ENCODE measurements at regions not wholly inside any gene's neighbourhood (a gene's known extent, or its start where the extent isn't known, plus 50 kb on each side); places are given as distances from the start of the nearest gene placed in this dataset.
A peak's percentile ranks its signal among the peaks of the same experiment; 100 is the strongest.

DNA sequence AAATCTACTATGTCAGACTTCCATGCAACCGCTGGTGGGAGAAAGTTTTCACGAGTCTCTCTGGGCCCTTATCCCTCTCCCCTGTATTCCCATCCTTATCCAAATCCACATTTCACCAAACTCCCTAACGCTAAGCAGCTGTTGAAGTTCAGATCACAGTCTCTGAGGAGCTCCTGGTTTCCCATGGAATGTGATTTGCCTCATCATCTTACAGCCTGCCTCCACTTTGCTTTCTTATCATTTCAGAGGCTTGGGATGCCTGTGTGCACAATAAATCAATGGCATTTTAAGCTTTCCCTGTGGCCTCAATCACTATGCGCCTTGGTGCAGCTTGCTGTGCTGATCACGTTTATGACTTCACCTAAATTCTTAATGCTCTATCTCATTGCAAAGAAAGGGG, 352.4 kb upstream of the FAT3 start:
- no peak for DNase-seq (ENCODE audit: low read depth in 4 of 4, low spot score in 3 of 4)

DNA sequence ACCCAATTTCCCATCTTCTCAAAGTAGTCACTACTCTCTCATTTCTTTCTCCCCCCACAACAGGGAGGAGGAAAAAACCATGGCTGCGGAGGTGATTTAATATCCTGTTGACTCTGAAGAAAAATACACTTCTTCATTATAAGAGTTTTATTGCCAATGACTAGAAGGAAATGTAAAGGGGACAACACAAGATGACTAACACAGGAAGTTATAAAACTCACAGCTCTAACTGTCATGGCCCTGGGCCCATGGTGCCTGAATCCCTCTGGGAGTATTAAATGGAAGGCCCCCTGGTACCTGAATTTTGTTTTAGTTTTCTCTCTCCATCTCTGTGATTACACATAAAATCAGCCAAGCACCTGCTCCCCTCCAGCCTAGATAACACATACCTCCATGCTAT, 352.8 kb upstream of the FAT3 start:
- no peak for DNase-seq (ENCODE audit: low read depth in 4 of 4, low spot score in 3 of 4)

DNA sequence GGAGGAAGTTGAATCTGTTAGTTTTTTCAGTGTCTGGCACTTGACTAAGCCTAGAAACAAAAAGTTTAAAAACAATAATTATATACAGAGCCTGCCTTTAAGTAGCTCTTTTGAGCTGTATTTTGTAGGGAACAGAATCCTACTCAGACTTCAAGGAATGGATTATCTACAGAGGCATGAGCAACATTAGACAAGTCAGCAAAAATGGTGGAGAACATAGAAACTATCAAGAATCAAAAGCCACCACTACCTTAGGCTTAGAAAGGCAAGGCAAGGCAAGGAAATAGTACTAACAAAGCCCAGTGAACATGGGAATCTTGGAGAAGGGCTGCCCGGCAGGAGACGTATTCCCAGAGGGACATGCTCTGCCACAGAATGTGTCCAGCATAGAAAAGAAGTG, 353.6 kb upstream of the FAT3 start:
- no peak for DNase-seq (ENCODE audit: low read depth in 4 of 4, low spot score in 3 of 4)

DNA sequence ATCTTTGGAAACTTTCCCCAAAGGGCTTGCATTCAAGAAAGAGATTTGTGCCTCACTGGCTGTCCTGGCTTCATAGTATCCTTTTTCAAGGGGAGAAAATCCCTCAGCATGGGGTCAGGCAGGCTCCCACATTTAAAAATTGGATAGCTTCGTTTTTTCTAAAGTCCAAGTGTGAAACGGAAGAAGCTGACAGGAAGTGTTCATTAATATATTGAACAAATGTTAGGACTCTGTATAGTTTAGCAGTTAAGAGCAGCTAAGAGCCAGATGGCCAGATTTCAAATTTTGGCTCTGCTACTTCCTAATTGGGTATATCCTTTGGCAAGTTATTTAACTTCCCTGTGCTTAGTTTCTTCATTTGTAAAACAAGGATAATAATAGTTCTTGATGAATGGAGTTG, 354.9 kb upstream of the FAT3 start:
- no peak for DNase-seq (ENCODE audit: low read depth in 4 of 4, low spot score in 3 of 4)

DNA sequence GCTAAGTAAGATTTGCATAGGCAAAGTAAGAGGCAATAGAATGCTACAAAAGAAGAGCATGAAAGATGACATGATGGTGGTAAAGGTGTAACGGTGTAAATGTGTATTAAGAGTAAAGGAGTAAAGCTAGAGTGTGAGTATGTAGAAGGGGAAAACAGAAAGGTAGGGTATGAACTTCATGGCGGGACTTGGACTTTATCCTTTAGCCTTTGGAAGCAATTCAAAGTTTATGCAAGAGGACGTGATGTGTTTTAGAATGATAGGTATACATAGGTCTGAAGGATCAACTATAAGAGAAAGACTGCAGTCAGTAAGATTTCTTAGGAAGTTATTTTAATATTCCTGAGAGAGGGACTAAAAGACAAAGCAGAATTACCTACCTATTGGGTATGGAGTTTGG, 358.0 kb upstream of the FAT3 start:
- DNase-seq (ENCODE audit: low read depth in 4 of 4, low spot score in 3 of 4) = no peak

DNA sequence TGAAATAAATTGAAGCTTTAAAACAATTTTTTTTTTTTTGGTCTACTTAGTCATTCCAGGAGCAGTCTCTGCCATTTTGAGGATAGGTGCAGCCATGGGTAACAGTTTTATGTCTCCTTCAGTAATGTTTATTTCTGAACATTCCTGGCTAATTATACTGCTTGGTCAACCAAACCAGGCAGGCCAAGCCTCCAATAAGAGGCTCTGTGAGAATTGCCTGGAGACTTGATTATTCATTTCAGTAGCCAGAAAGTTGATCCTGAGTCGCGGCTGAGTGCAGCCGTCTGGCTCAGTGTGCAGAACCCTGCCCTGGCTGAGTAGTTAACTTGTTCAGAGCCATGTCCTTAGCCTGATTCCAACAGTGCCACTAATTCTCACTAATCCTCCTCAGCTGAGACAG, 364.0 kb upstream of the FAT3 start:
- peak in 1 of 4 donors; percentile 29 for DNase-seq (ENCODE audit: low read depth in 4 of 4, low spot score in 3 of 4)

DNA sequence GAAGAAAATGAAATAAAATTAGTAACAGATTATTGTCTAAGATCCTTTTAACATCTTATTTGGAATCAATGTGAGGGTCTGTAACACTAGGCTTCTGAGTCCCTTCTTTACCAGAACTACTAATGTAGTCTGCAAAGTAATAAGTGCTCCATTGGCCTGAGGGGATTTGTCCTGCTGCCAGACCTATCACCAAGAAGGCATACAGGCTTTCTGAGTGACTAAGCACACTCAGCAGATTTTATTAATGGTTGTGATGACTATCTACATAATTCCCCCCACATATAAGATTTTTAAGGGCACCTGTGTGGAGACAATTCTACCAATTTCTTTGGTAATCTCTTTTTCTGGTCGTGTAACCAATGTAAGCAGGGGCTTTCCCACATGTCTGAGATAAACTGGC, 365.0 kb upstream of the FAT3 start:
- DNase-seq (ENCODE audit: low read depth in 4 of 4, low spot score in 3 of 4) = no peak

DNA sequence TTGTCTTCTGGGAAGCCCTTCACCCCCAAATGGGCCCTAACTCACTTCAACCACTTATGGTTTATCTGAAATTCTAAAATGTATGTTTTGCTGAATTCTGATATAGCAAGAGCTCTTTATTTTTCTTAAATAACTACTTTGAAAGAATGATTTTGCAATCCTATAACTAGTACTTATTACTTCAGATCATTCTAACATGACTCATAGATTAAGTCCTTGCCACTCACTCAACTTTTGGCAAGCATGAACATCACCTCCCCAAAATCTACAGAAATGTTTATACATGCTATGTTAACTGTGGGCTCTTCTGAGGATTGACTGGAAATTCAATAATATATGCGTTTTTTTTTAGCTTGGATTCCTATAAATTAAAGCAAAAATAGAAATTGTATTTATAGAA, 367.4 kb upstream of the FAT3 start:
- DNase-seq (ENCODE audit: low read depth in 4 of 4, low spot score in 3 of 4) = no peak

DNA sequence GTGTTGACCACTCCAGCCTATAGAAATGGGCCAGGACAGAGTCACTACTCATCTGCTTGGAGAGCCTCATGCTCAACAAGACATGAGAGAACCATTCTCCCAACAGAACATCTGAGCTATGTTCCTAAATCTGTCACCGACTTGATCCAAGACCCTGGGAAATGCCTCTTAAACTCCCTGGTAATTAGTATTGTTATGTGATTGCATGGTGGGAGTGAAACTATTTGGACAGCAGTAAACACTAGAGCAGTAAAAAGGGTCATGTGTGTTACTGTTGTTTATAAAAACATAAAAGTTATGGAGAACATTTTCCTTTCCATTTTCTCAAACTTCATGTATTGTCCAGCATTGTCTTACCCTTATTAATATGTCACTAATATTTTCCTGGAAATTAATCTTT, 369.8 kb upstream of the FAT3 start:
- DNase-seq (ENCODE audit: low read depth in 4 of 4, low spot score in 3 of 4) = no peak

DNA sequence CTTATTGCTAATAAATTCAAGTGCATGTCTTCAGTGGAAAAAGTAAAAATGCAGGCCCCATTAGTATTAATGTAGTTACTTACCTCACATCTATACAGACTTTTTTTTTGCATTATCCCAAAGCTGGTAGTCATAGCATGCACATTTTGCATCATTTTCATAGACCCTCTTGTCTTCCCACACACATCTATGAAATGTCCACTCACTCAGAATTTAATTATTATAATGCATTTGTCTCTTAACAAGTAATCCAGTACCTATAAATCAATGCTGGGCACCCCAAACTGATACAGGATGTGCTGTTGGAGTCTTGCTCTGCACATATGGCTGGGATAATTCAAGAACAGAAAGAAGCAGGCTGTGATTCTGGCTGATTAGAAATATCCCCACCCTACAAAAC, 370.4 kb upstream of the FAT3 start:
- no peak for DNase-seq (ENCODE audit: low read depth in 4 of 4, low spot score in 3 of 4)

DNA sequence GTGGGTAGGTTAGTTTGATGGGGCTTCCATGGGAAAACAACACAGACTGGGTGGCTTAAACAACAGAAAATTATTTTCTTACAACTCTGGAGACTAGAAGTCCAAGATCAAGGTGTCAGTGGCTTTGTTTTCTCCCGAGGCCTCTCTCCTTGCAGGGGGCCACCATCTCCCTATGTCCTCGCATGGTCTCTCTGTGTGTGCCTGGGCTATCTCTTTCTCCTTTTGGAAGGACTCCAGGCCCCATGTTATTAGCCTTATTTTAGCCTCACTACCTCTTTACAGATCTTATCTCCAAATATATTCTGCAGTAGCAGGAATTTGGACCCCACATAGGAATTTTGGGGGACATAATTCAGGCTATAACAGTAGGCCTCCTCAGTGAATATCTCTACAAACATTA, 372.7 kb upstream of the FAT3 start:
- no peak for DNase-seq (ENCODE audit: low read depth in 4 of 4, low spot score in 3 of 4)

DNA sequence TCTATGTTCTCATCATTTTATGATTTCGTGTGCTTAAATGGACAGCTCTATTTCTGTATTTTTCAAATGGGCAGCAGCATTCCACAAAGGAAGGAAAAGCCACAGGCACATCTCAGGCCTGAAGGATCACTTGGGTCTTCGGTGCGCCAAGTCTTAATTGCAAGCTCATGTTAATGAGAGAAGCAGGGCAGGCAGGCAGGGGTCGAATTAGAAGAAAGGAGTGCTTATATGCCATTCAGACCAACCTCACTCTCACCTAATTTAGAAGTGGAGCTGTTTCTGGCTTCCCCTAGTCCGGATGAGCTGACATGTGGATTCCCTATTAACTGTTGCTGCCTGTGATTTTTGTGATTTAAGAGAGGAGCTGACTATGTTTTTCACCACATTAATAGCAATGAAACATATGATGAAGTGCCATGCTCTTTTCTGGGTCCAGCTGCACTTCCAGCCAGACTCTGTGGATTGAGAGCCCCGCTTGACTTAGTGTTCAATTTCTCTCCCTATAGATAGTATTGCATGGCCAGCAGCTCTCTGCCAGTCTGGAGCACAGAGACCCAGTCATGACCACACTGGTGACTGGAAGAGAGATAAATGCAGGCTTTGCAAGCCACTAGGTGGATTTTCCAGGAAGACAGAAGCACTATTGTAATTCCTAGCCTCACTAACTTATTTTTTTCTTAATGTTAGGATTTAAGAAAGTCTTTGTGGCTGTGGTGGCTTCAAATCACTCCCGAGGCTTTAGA, 373.9 kb upstream of the FAT3 start:
- no peak for DNase-seq (ENCODE audit: low read depth in 4 of 4, low spot score in 3 of 4)

DNA sequence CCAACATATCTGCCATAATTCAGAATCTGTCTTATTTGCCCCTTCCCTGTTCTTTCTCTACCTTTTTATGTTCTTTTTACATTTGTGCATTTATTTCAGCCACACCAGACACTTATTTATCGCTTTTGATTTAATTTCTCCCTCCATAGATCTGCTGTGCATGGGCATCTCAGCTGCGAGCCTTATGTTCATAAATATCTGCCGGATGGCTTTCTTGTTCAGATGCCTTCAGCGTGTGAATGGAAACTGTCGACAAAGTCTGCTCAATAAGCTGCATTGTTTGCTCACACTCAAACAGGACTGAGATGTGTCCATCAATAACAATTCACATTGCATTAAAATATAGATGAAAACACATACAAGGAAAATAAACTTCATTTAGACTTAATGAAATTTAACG, 374.6 kb upstream of the FAT3 start:
- DNase-seq (ENCODE audit: low read depth in 4 of 4, low spot score in 3 of 4) = no peak

DNA sequence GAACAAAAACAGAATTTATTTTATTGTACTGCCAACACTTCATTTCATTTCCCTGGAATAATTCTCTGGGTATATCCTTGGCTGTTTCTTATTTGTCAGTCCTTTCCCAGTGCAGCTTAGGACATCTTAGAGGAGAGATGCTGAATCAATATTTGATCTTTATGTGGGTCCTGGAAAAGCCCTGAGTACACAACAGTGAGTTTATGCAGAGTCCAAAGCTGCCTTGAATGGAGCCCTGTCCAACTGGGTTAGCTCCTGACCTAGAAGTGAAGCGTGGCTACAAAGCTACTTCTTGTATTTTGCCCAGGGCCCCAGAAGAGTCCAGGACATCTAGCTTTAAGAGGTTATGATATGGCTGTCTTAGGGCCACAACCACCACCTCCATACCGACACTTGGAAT, 378.0 kb upstream of the FAT3 start:
- DNase-seq (ENCODE audit: low read depth in 4 of 4, low spot score in 3 of 4) = no peak

DNA sequence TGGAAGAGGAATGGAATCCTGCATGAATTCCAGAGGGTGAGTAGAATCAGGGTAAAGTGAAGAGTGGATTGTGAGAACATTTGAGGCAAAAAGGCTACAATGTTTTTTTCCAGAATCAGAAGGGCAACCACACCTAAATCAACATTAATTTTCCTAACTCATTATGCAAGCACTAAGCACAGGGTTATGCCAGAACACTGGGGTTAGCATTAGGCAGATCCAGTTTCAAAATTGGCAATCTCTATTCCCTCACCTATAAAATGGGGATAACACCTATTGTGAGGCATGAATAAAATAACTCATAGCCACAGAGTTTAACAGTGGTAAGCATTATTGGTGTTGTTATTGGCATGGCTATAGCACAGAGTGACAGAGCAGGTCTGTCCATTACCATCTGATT, 378.6 kb upstream of the FAT3 start:
- no peak for DNase-seq (ENCODE audit: low read depth in 4 of 4, low spot score in 3 of 4)

DNA sequence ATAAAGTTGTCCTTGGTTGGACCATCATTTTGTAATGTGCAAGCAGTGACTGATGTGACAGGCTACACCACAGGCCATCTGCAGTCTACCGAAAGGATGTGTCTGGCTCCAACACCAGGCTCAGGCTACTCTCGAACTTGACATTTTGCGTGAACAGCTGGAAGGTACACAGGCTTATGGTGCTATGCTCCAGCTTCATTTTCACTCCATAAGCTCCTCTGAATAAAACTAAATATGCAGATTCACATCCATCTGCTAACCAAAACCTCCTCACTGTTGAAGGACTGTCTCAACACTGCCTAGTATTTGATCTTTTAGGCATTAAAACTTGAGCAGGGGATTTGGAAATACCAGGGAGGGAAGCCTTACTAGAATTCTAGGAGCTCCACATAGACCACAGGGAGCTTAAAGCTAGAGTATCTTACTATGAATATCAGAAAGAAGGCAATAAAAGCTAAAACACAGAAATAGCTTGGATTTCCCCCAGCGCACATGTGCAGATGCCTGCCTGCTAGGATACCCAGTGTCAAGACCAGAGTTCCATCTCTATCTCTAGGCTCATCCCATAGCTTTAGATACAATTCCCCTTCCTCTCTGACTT, 383.9 kb upstream of the FAT3 start:
- DNase-seq (ENCODE audit: low read depth in 4 of 4, low spot score in 3 of 4) = no peak

DNA sequence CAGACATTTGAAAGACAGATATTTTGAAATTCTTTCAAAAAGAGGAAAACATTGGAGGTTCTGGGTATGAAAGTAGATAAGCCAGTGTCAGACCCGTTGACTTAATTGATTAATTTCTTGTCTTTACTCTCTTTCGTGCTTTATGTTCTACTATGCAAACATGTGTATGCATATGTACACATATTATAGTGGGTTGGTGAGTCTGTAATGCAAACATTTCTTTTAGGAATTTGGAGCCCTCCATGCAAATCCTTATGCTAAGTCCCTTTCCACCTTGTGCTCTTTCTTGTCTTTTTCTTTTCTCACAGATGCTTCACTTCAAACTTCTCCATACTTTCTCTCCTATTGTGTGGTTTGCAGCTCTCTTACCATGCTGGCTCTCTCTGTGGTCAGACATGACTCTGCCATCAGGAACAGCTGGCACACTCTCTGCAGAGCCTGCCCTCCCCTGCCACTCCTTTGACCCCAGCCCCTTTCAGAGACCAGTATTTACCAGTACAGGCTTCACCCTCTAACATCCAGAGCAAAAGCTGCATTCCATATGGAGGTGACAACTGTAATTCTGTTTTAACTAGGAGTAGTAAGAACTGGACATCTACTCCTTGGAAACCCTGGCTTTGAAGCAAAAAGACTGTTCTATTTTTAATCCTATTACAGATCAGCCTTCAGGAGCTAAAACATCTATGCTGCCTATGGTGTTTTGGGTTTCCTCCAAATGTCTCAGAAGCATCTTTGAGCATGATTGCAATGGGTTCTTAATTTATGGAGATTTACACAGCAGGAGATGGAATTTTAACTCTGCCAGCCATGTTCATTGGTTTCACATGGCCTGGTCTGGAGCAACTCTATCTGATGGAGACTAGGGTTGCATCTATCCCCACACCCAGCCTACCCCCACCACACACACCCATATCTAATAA, 386.9 kb upstream of the FAT3 start:
- DNase-seq (ENCODE audit: low read depth in 4 of 4, low spot score in 3 of 4) = no peak

DNA sequence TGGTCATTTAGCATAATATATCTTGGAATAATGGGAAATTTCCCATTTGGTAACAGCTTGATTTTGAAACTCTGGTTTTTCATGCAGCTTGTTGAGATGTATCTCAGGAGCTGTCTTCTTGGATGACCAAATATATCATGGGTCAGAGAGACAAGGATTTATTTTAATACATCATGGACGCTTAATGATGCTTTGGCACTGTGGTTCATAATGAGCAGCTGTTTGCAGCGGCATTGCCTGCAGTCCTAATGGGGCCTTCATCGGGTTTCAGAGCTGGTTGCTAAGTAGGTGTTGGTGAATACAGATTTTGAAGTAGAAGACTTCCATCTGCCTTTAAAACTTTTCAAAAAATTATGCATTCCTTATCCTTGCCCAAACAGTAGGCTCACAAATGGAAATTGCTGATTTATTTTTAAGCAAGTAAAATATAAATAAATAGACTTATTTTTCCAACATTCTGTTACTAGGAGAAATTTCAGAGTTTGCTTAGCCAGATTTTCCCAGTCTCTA, 389.5 kb upstream of the FAT3 start:
- no peak for DNase-seq (ENCODE audit: low read depth in 4 of 4, low spot score in 3 of 4)

DNA sequence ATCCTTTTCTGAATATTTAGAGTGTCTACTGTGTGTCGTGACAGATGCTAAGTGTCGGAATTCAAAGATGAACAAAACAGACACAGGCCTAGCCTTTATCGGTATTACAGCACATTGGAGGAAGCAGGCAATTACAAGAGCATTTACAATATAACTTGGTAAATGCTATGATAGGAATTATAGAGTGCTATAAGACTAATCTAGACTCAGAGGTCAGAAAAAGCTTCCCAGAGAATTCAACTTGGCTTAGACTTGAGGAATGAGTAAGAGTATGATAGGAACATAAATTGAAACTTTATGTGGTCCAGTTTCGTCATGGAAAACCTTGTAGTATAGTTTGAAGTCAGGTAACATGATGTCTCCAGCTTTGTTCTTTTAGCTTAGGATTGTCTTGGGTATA, 395.7 kb upstream of the FAT3 start:
- DNase-seq (ENCODE audit: low read depth in 4 of 4, low spot score in 3 of 4) = no peak

DNA sequence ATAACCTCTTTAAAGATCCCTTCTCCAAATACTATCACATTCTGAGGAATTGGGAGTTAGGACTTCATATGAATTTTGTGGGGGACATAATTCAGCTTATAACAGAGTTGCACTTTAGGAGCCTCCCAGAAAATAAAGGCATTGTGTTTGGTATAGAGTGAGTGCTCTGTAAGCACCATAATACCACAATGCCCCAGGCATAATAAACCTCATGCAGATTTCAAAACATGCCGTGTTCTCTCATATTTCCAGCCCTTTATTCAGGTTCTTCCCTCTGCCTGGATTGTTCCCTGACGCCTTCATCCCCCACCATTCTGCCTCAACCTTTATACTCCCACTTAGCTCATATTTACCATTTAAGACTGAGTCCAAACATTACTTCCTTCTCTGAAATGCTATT, 398.8 kb upstream of the FAT3 start:
- no peak for DNase-seq (ENCODE audit: low read depth in 4 of 4, low spot score in 3 of 4)

DNA sequence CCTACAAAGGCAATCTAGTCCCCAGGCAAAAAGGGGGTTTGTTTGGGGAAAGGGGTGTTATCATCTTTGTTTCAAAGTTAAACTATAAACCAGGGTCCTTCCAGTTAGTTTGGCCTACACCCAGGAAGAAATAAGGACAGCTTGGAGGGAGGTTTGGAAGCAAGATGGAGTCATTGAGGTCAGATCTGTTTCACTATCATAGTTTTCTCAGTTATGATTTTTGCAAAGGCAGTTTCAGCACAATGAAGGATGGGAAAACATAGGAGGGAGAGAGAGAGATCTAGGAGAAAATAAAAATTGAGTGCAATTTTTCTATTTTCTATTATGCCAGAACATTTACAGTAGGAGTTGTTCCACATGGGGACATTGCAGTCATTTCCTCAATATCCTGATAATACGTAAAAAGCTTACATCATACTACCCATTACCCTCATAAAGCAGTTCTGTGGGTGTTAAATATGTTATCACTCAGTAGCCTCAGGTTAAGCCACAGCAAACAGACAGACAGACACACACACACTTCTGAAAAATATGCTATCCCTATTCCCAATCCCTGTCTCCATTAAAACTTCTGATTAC, 401.3 kb upstream of the FAT3 start:
- DNase-seq (ENCODE audit: low read depth in 4 of 4, low spot score in 3 of 4) = no peak

All from left renal pelvis (tissue), 4 donors.